ENCODE measurements at regions not wholly inside any gene's neighbourhood (a gene's known extent, or its start where the extent isn't known, plus 50 kb on each side); places are given as distances from the start of the nearest gene placed in this dataset.

GRCh38 chrX:41025926-41026701 lies 59.1 kb upstream of the USP9X start:
- TF ChIP-seq POLR2A (IDR thresholded peaks at IDR 0.05; ENCODE audit: low read depth) (no peak), EP300 (IDR thresholded peaks at IDR 0.05) (no peak), POLR2AphosphoS5 (IDR thresholded peaks at IDR 0.05) (no peak)
- TF ChIP-seq, protein P1, sequence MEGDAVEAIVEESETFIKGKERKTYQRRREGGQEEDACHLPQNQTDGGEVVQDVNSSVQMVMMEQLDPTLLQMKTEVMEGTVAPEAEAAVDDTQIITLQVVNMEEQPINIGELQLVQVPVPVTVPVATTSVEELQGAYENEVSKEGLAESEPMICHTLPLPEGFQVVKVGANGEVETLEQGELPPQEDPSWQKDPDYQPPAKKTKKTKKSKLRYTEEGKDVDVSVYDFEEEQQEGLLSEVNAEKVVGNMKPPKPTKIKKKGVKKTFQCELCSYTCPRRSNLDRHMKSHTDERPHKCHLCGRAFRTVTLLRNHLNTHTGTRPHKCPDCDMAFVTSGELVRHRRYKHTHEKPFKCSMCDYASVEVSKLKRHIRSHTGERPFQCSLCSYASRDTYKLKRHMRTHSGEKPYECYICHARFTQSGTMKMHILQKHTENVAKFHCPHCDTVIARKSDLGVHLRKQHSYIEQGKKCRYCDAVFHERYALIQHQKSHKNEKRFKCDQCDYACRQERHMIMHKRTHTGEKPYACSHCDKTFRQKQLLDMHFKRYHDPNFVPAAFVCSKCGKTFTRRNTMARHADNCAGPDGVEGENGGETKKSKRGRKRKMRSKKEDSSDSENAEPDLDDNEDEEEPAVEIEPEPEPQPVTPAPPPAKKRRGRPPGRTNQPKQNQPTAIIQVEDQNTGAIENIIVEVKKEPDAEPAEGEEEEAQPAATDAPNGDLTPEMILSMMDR (IDR thresholded peaks at IDR 0.05): no peak
- no peak overlapping the region for H3K4me3 ChIP-seq
- no peaks in the 10 kb centered on the region for H3K36me3 ChIP-seq
- DNase-seq (ENCODE audit: extremely low spot score): no peak
- intact Hi-C loops (cut with DNase I): no loop called here
- 30% methylated on average over 13 of the region's 13 CpGs for WGBS
- peaks cover 0 to 16% (median 12%) of the 10 kb centered on the region in 4 donors for H3K4me1 ChIP-seq
- H3K9me3 ChIP-seq: no peaks in the 10 kb centered on the region
- H3K27ac ChIP-seq (replicated peaks in 1 of 4): peak overlapping the region in 1 of 4 donors; percentile 33
- H3K27me3 ChIP-seq: no peaks in the 10 kb centered on the region

DNA sequence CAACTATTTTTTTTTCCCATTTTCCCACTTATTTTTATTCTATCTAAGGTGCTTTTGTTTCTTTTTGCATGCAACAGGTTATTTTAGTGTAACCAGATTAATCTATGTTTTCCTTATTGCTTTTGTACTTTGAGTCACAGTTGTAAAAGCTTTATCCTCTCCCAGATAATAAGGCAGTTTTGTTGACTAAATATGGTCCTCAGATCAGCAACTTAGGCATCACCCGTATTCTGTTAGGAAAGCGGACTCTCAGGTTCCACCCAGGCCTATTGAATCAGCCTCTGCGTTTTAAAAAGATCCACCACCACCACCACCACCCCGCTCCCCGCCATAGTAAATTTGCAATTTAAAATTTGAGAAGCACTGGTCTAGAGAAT lies 58.6 kb upstream of the USP9X start:
- no peak for TF ChIP-seq POLR2A (IDR thresholded peaks at IDR 0.05; ENCODE audit: low read depth)
- TF ChIP-seq, protein P1 (IDR thresholded peaks at IDR 0.05): no peak
- H3K4me3 ChIP-seq: no peak overlapping the region
- H3K9me3 ChIP-seq: no peaks in the 10 kb centered on the region
- DNase-seq (ENCODE audit: extremely low spot score): no peak
- intact Hi-C loops (cut with DNase I): no loop called here
- H3K27ac ChIP-seq (replicated peaks in 1 of 4): no peak overlapping the region
- peaks cover 0 to 16% (median 12%) of the 10 kb centered on the region in 4 donors for H3K4me1 ChIP-seq
- H3K36me3 ChIP-seq: no peaks in the 10 kb centered on the region
- WGBS: 51% methylated on average over 5 of the region's 5 CpGs
- no peaks in the 10 kb centered on the region for H3K27me3 ChIP-seq

- no peaks in the 10 kb centered on the region for H3K27me3 ChIP-seq
- H3K9me3 ChIP-seq: no peaks in the 10 kb centered on the region
- H3K36me3 ChIP-seq: no peaks in the 10 kb centered on the region
- WGBS: 75% methylated on average over 7 of the region's 7 CpGs
- intact Hi-C loops (cut with DNase I): no loop called here
- no peak for DNase-seq (ENCODE audit: extremely low spot score)
- no peak overlapping the region for H3K27ac ChIP-seq (replicated peaks in 1 of 4)
- no peak overlapping the region for H3K4me3 ChIP-seq
- peaks cover 0 to 16% (median 12%) of the 10 kb centered on the region in 4 donors for H3K4me1 ChIP-seq
- TF ChIP-seq POLR2A (IDR thresholded peaks at IDR 0.05; ENCODE audit: low read depth): no peak
- TF ChIP-seq EP300 (IDR thresholded peaks at IDR 0.05): no peak
- TF ChIP-seq POLR2AphosphoS5 (IDR thresholded peaks at IDR 0.05): no peak
- TF ChIP-seq, protein P1 (IDR thresholded peaks at IDR 0.05): no peak
These were observed 55.9 kb upstream of the USP9X start for GRCh38 chrX:41029332-41029731.

- H3K27ac ChIP-seq (replicated peaks in 1 of 4): no peak overlapping the region
- no peak overlapping the region for H3K4me3 ChIP-seq
- intact Hi-C loops (cut with DNase I): no loop called here
- H3K9me3 ChIP-seq: no peaks in the 10 kb centered on the region
- WGBS: 94% methylated on average over 12 of the region's 13 CpGs
- TF ChIP-seq POLR2A (IDR thresholded peaks at IDR 0.05; ENCODE audit: low read depth) (no peak), EP300 (IDR thresholded peaks at IDR 0.05) (no peak), POLR2AphosphoS5 (IDR thresholded peaks at IDR 0.05) (no peak)
- TF ChIP-seq, protein P1 (IDR thresholded peaks at IDR 0.05): no peak
- H3K4me1 ChIP-seq: peaks cover 0 to 16% (median 10%) of the 10 kb centered on the region in 4 donors
- no peaks in the 10 kb centered on the region for H3K36me3 ChIP-seq
- no peak for DNase-seq (ENCODE audit: extremely low spot score)
- no peaks in the 10 kb centered on the region for H3K27me3 ChIP-seq
These were observed 53.8 kb upstream of the USP9X start for GRCh38 chrX:41031256-41031967.
